ENCODE measurements at regions not wholly inside any gene's neighbourhood (a gene's known extent, or its start where the extent isn't known, plus 50 kb on each side); places are given as distances from the start of the nearest gene placed in this dataset.

GRCh38 chr18:27235218-27235870 is 50.2 kb upstream of the CHST9 start:
- no peak for DNase-seq (ENCODE audit: low read depth, low spot score)
- POLR2A ChIA-PET = no interaction called here
- CTCF ChIA-PET = no interaction called here
- TF ChIP-seq CTCF (IDR thresholded peaks at IDR 0.05; ENCODE audit: insufficient read depth, low read length, missing control alignments) = no peak
- H3K4me3 ChIP-seq (ENCODE audit: low read depth, low read length) = no peak overlapping the region

Measured in AG04449 (cell line).